HepG2 (cell line): ENCODE measurements at regions not wholly inside any gene's neighbourhood (a gene's known extent, or its start where the extent isn't known, plus 50 kb on each side); places are given as distances from the start of the nearest gene placed in this dataset.

Source experiments
- ATAC-seq: fragments of 200-7000 bp; cut with Tn5 transposase; 3 replicates; pipeline ENCODE4 v1.9.1; 2020; ENCODE audit warnings: mild to moderate bottlenecking, moderate library complexity
- BruUV-seq: library from RNA; stranded (reverse); fragments of 400-500 nt; replicated peaks from 2 replicates; lab custom pipeline; 2021; lab: Mats Ljungman, UMichigan
- CTCF ChIA-PET: fragments of 300-600 bp; formaldehyde crosslinking; extraction: SDS; loops from one replicate; lab custom pipeline; 2021; ENCODE audit warnings: low total read pairs, inconsistent platforms, low intra/inter-chr PET ratio; lab: Yijun Ruan, JAX
- POLR2A ChIA-PET: fragments of 350-600 bp; sonication (Branson Sonifier 250); formaldehyde crosslinking; loops from one replicate; lab custom pipeline; 2020; ENCODE audit warnings: antibody characterized with exemption, inconsistent platforms; lab: Yijun Ruan, JAX
- DNase-seq: peaks from one replicate; pipeline ENCODE4 v3.0.0-alpha.2; 2015; ENCODE audit warnings: low spot score
- FAIRE-seq: peaks from 3 replicates; lab custom pipeline; 2011; peaks lifted over from hg19 to GRCh38; lab: Jason Lieb, UNC
- H2AFZ ChIP-seq: one replicate; pipeline ENCODE4 v1.6.1; 2011; ENCODE audit warnings: low read length, inconsistent platforms
- H3K27ac ChIP-seq: fragments of 300-600 bp; 3 replicates; pipeline ENCODE4 v1.8.0; 2011; ENCODE audit warnings: mixed run types, mild to moderate bottlenecking, mixed read lengths, low read length, inconsistent platforms; ENCODE audit not compliant: insufficient read depth; ENCODE audit errors: extremely low read length
- H3K27me3 ChIP-seq, 2 experiments: fragments of 200-600 bp in 1 of 2; 2 replicates in 1 of 2; 3 replicates in 1 of 2; pipeline versions ENCODE4 v1.6.0 to v1.8.0; 2011; ENCODE audit warnings: low read length in 2 of 2, mild to moderate bottlenecking in 2 of 2, moderate library complexity in 2 of 2, inconsistent platforms in 1 of 2; ENCODE audit not compliant: insufficient read depth in 2 of 2, control insufficient read depth in 1 of 2
- H3K36me3 ChIP-seq, 2 experiments: fragments of 200-600 bp in 1 of 2; replicated peaks in 1 of 2; 2 replicates in 1 of 2; 3 replicates in 1 of 2; pipeline versions ENCODE4 v1.5.1 to v1.8.0; 2011; ENCODE audit warnings: low read length in 2 of 2, inconsistent platforms in 1 of 2; ENCODE audit not compliant: insufficient read depth in 2 of 2, control insufficient read depth in 1 of 2
- H3K4me1 ChIP-seq: 2 replicates; pipeline ENCODE4 v1.5.1; 2012; ENCODE audit warnings: low read length, inconsistent platforms; ENCODE audit not compliant: insufficient read depth
- H3K4me2 ChIP-seq: 2 replicates; pipeline ENCODE4 v1.6.0; 2011; ENCODE audit warnings: low read depth, low read length, inconsistent platforms
- H3K4me3 ChIP-seq, 3 experiments: fragments of 200-600 bp in 1 of 3; sonication (generic), shearing (Covaris generic) in 1 of 3; replicated peaks in 1 of 3; 2 replicates each; pipeline ENCODE4 v1.5.1; 2011 to 2016; ENCODE audit warnings: low read length in 3 of 3, inconsistent platforms in 2 of 3, low read depth in 2 of 3, mild to moderate bottlenecking in 2 of 3, control low read depth in 1 of 3, mixed read lengths in 1 of 3; ENCODE audit not compliant: insufficient read depth in 1 of 3
- H3K79me2 ChIP-seq: one replicate; pipeline ENCODE4 v1.6.1; 2011; ENCODE audit warnings: low read length, inconsistent platforms; ENCODE audit not compliant: insufficient read depth
- H3K9ac ChIP-seq: 2 replicates; pipeline ENCODE4 v1.6.0; 2011; ENCODE audit warnings: mild to moderate bottlenecking, low read depth, low read length, inconsistent platforms; ENCODE audit not compliant: insufficient read depth
- H3K9me3 ChIP-seq: 2 replicates; pipeline ENCODE4 v1.5.1; 2012; ENCODE audit warnings: mild to moderate bottlenecking, low read length
- H4K20me1 ChIP-seq: 2 replicates; pipeline ENCODE4 v1.6.0; 2011; ENCODE audit warnings: inconsistent platforms, mild to moderate bottlenecking, low read length, moderate library complexity; ENCODE audit not compliant: insufficient read depth
- CCDC6 ChIP-seq: sonication (generic); formaldehyde crosslinking; IDR thresholded peaks from 2 replicates; pipeline ENCODE4 v1.8.1; 2022; ENCODE audit warnings: mild to moderate bottlenecking, missing genetic modification reagents, moderate library complexity
- CENPX ChIP-seq: sonication (generic); formaldehyde crosslinking; IDR thresholded peaks from 2 replicates; pipeline ENCODE4 v1.9.0; 2021; ENCODE audit warnings: mild to moderate bottlenecking, missing genetic modification reagents, moderate library complexity
- FOXO1 ChIP-seq: sonication (generic); formaldehyde crosslinking; IDR thresholded peaks from 2 replicates; pipeline ENCODE4 v1.4.0; 2020; ENCODE audit warnings: missing genetic modification reagents
- HHEX ChIP-seq: IDR thresholded peaks from 2 replicates; pipeline ENCODE4 v1.6.1; 2016; ENCODE audit warnings: control low read depth
- KLF12 ChIP-seq: sonication (generic); formaldehyde crosslinking; IDR thresholded peaks from 2 replicates; pipeline ENCODE4 v1.4.0; 2020; ENCODE audit warnings: missing genetic modification reagents, borderline replicate concordance
- MAFG ChIP-seq: sonication (generic); formaldehyde crosslinking; IDR thresholded peaks from 2 replicates; pipeline ENCODE4 v1.5.1; 2020; ENCODE audit warnings: mild to moderate bottlenecking, missing genetic modification reagents
- PAXIP1 ChIP-seq: sonication (generic); formaldehyde crosslinking; conservative IDR thresholded peaks from 2 replicates; pipeline ENCODE4 v1.4.0; 2020; ENCODE audit warnings: mild to moderate bottlenecking, missing genetic modification reagents, moderate library complexity
- RFXANK ChIP-seq: IDR thresholded peaks from 2 replicates; pipeline ENCODE4 v1.6.1; 2016
- SETDB1 ChIP-seq: sonication (generic); formaldehyde crosslinking; IDR thresholded peaks from 2 replicates; pipeline ENCODE4 v1.5.1; 2020; ENCODE audit warnings: missing genetic modification reagents, mild to moderate bottlenecking, borderline replicate concordance
- SIN3B ChIP-seq: fragments of 150-350 bp; IDR thresholded peaks from 2 replicates; pipeline ENCODE4 v1.6.1; 2014; ENCODE audit warnings: low read length
- TBL1XR1 ChIP-seq: fragments of 150-350 bp; IDR thresholded peaks from 2 replicates; pipeline ENCODE4 v1.6.1; 2014; ENCODE audit warnings: borderline replicate concordance, low read length; ENCODE audit not compliant: partially characterized antibody
- TBX2 ChIP-seq: sonication (generic); formaldehyde crosslinking; IDR thresholded peaks from 2 replicates; pipeline ENCODE4 v1.5.0; 2020; ENCODE audit warnings: missing genetic modification reagents, mild to moderate bottlenecking, borderline replicate concordance
- ZNF572 ChIP-seq: sonication (generic); formaldehyde crosslinking; IDR thresholded peaks from 2 replicates; pipeline ENCODE4 v1.5.1; 2020; ENCODE audit warnings: mild to moderate bottlenecking, missing genetic modification reagents
- ZNF589 ChIP-seq: sonication (generic); formaldehyde crosslinking; conservative IDR thresholded peaks from 2 replicates; pipeline ENCODE4 v1.8.0; 2022; ENCODE audit warnings: mild to moderate bottlenecking, moderate library complexity, missing genetic modification reagents
- WGBS: methylation state at CpG from one replicate; pipeline ENCODE4 v1.1.6; 2017; ENCODE audit warnings: low lambda C conversion rate; 5-methylcytosine and 5-hydroxymethylcytosine counted together
- in situ Hi-C: cut with HindIII; loops from 2 replicates; pipeline ENCODE4 v1.10.0; 2017; ENCODE audit warnings: low pct_unique_long_range_greater_than_20kb; ENCODE audit not compliant: extremely low pct_ligation_motif_present
- intact Hi-C: fragments of 100-400 bp; cut with micrococcal nuclease; formaldehyde crosslinking; loops from one replicate; pipeline ENCODE4 v1.10.0; 2022; ENCODE audit not compliant: unreplicated experiment

GRCh38 chr16:86031141-86031678, 132.2 kb downstream of the IRF8 start (continued):
- TF ChIP-seq MAFG (CRISPR knock-in tag) (no peak), CCDC6 (CRISPR knock-in tag) (no peak)

GRCh38 chr16:86033016-86033474, 134.1 kb downstream of the IRF8 start:
- H3K36me3 ChIP-seq, result no peaks in the 10 kb centered on the region
- ATAC-seq (no peak), DNase-seq (no peak), FAIRE-seq (no peak)
- in situ Hi-C loops, result no loop called here
- no TSS peak for BruUV-seq
- H2AFZ ChIP-seq, result no peak overlapping the region
- POLR2A ChIA-PET, result no interaction called here
- TF ChIP-seq FOXO1 (CRISPR knock-in tag) (no peak), HHEX (no peak), SETDB1 (CRISPR knock-in tag) (no peak), TBL1XR1 (no peak), CENPX (CRISPR knock-in tag) (no peak), SIN3B (no peak), ZNF589 (CRISPR knock-in tag) (no peak), KLF12 (no peak), PAXIP1 (CRISPR knock-in tag) (no peak), RFXANK (CRISPR knock-in tag) (no peak), TBX2 (CRISPR knock-in tag) (no peak), ZNF572 (CRISPR knock-in tag) (no peak)
- no peak overlapping the region for H3K27ac ChIP-seq
- H3K9me3 ChIP-seq, result no peaks in the 10 kb centered on the region
- no peak overlapping the region for H3K4me3 ChIP-seq
- CTCF ChIA-PET, result no interaction called here
- intact Hi-C loops, result no loop called here
- no peaks in the 10 kb centered on the region for H3K79me2 ChIP-seq
- no peak overlapping the region for H3K4me2 ChIP-seq
- H3K9ac ChIP-seq, result no peak overlapping the region
- WGBS, result 41% methylated on average over 18 of the region's 19 CpGs
- H4K20me1 ChIP-seq, result no peaks in the 10 kb centered on the region
- H3K27me3 ChIP-seq, result peaks cover 5 to 26% of the 10 kb centered on the region in 2 experiments; a peak in 4 of 5 replicates
- no peaks in the 10 kb centered on the region for H3K4me1 ChIP-seq
